Breast epithelium (tissue), 4 donors: ENCODE measurements at regions not wholly inside any gene's neighbourhood (a gene's known extent, or its start where the extent isn't known, plus 50 kb on each side); places are given as distances from the start of the nearest gene placed in this dataset.

ENCODE experiments used
- DNase-seq, 2 donors: peaks; one replicate each; pipeline ENCODE4 v3.0.0-alpha.2; 2019; ENCODE audit warnings: low spot score in 2 of 2
- H3K27ac ChIP-seq, 2 donors: fragments of 200-600 bp; sonication (generic) in 1 of 2; one replicate each; pipeline ENCODE4 v1.5.1; 2016 to 2019; ENCODE audit warnings: mild to moderate bottlenecking in 1 of 2
- H3K27me3 ChIP-seq, 2 donors: fragments of 200-600 bp; sonication (generic) in 1 of 2; one replicate each; pipeline versions ENCODE4 v1.5.1 to v1.6.0; 2017 to 2019; ENCODE audit warnings: control low read depth in 1 of 2, mild to moderate bottlenecking in 1 of 2
- H3K36me3 ChIP-seq: fragments of 200-600 bp; one replicate; pipeline ENCODE4 v1.5.1; 2019
- H3K4me1 ChIP-seq, 2 donors: fragments of 200-600 bp; sonication (generic); one replicate each; pipeline ENCODE4 v1.5.1; 2016 to 2019; ENCODE audit warnings: control low read depth in 1 of 2
- H3K4me3 ChIP-seq, 3 donors: fragments of 200-600 bp; sonication (generic); 1 replicate in 2 of 3; 2 replicates in 1 of 3; pipeline ENCODE4 v1.5.1; 2016 to 2019; ENCODE audit warnings: mild to moderate bottlenecking in 3 of 3, moderate library complexity in 2 of 3
- H3K9me3 ChIP-seq, 2 donors: fragments of 200-600 bp; sonication (generic) in 1 of 2; one replicate each; pipeline ENCODE4 v1.5.1; 2016 to 2019; ENCODE audit warnings: control low read depth in 1 of 2
- CTCF ChIP-seq, 3 donors: fragments of 450-650 bp; IDR thresholded peaks; one replicate each; pipeline ENCODE4 v1.5.1; 2016 to 2017; ENCODE audit warnings: antibody characterized with exemption in 3 of 3, mild to moderate bottlenecking in 3 of 3, moderate library complexity in 3 of 3
- POLR2A ChIP-seq: fragments of 450-650 bp; IDR thresholded peaks from one replicate; pipeline ENCODE4 v1.6.1; 2016; ENCODE audit warnings: antibody characterized with exemption, mild to moderate bottlenecking, moderate library complexity
- POLR2AphosphoS5 ChIP-seq, 3 donors: sonication (generic); formaldehyde crosslinking; IDR thresholded peaks; one replicate each; pipeline ENCODE4 v1.6.1; 2017; ENCODE audit warnings: antibody characterized with exemption in 3 of 3
- intact Hi-C: fragments of 100-400 bp; cut with DNase I; formaldehyde crosslinking; loops from one replicate; pipeline ENCODE4 v1.15.1; 2023; ENCODE audit warnings: low total_unique reads

- no peak overlapping the region for H3K4me3 ChIP-seq
- no peak for TF ChIP-seq POLR2AphosphoS5 (IDR thresholded peaks at IDR 0.05)
- TF ChIP-seq CTCF (IDR thresholded peaks at IDR 0.05), result no peak
- no peak for TF ChIP-seq POLR2A
- no peaks in the 10 kb centered on the region for H3K36me3 ChIP-seq
- H3K9me3 ChIP-seq, result no peaks in the 10 kb centered on the region
- H3K27ac ChIP-seq, result no peak overlapping the region
- DNase-seq, result no peak
- no peaks in the 10 kb centered on the region for H3K27me3 ChIP-seq
- intact Hi-C loops, result no loop called here
- H3K4me1 ChIP-seq, result no peaks in the 10 kb centered on the region
These were observed 157.6 kb upstream of the PKN2 start for GRCh38 chr1:88526456-88526855.

GRCh38 chr1:88528792-88529191, 155.3 kb upstream of the PKN2 start:
- intact Hi-C loops, result no loop called here
- Histone ChIP-seq H3K36me3 (no peaks in the 10 kb centered on the region), H3K4me1 (no peaks in the 10 kb centered on the region), H3K9me3 (no peaks in the 10 kb centered on the region), H3K27ac (no peak overlapping the region), H3K4me3 (no peak overlapping the region), H3K27me3 (no peaks in the 10 kb centered on the region)
- no peak for TF ChIP-seq POLR2A
- no peak for TF ChIP-seq CTCF (IDR thresholded peaks at IDR 0.05)
- no peak for TF ChIP-seq POLR2AphosphoS5 (IDR thresholded peaks at IDR 0.05)
- DNase-seq, result no peak

- Histone ChIP-seq H3K4me1 (no peaks in the 10 kb centered on the region), H3K27ac (no peak overlapping the region), H3K27me3 (no peaks in the 10 kb centered on the region), H3K9me3 (no peaks in the 10 kb centered on the region), H3K36me3 (no peaks in the 10 kb centered on the region), H3K4me3 (no peak overlapping the region)
- intact Hi-C loops, result no loop called here
- TF ChIP-seq POLR2AphosphoS5 (IDR thresholded peaks at IDR 0.05), result no peak
- TF ChIP-seq POLR2A, result no peak
- no peak for TF ChIP-seq CTCF (IDR thresholded peaks at IDR 0.05)
- no peak for DNase-seq
These were observed 154.5 kb upstream of the PKN2 start for GRCh38 chr1:88529581-88529980.

- Histone ChIP-seq H3K4me3 (no peak overlapping the region), H3K27ac (no peak overlapping the region), H3K27me3 (no peaks in the 10 kb centered on the region), H3K36me3 (no peaks in the 10 kb centered on the region), H3K9me3 (no peaks in the 10 kb centered on the region), H3K4me1 (no peaks in the 10 kb centered on the region)
- DNase-seq, result no peak
- TF ChIP-seq POLR2A, result no peak
- no peak for TF ChIP-seq POLR2AphosphoS5 (IDR thresholded peaks at IDR 0.05)
- no peak for TF ChIP-seq CTCF (IDR thresholded peaks at IDR 0.05)
- intact Hi-C loops, result no loop called here
These were observed 153.8 kb upstream of the PKN2 start for GRCh38 chr1:88530246-88530645.

- no peaks in the 10 kb centered on the region for H3K27me3 ChIP-seq
These were observed 146.3 kb upstream of the PKN2 start for GRCh38 chr1:88537787-88538186.

More at GRCh38 chr1:88537787-88538186, 146.3 kb upstream of the PKN2 start:
- no peaks in the 10 kb centered on the region for H3K36me3 ChIP-seq
- H3K4me3 ChIP-seq, result no peak overlapping the region
- DNase-seq, result no peak
- intact Hi-C loops, result no loop called here
- no peak overlapping the region for H3K27ac ChIP-seq
- TF ChIP-seq CTCF (IDR thresholded peaks at IDR 0.05) (no peak), POLR2A (no peak), POLR2AphosphoS5 (IDR thresholded peaks at IDR 0.05) (no peak)
- H3K9me3 ChIP-seq, result no peaks in the 10 kb centered on the region
- H3K4me1 ChIP-seq, result no peaks in the 10 kb centered on the region
